Liver (tissue), 8 donors: ENCODE measurements at regions not wholly inside any gene's neighbourhood (a gene's known extent, or its start where the extent isn't known, plus 50 kb on each side); places are given as distances from the start of the nearest gene placed in this dataset.

ENCODE experiments used
- DNase-seq: peaks from one replicate; pipeline ENCODE4 v3.0.0-alpha.2; 2017; ENCODE audit warnings: low spot score
- H3K27ac ChIP-seq, 2 donors: one replicate each; pipeline ENCODE4 v1.7.0; 2013; ENCODE audit warnings: inconsistent platforms in 2 of 2, low read length in 2 of 2, control low read depth in 1 of 2, low read depth in 1 of 2, mild to moderate bottlenecking in 1 of 2
- H3K27me3 ChIP-seq, 4 donors: one replicate each; pipeline versions ENCODE4 v1.6.1 to v1.7.0; 2013; ENCODE audit warnings: low read length in 3 of 4, inconsistent platforms in 1 of 4, mild to moderate bottlenecking in 1 of 4, moderate library complexity in 1 of 4; ENCODE audit not compliant: control insufficient read depth in 4 of 4, insufficient read depth in 4 of 4
- H3K36me3 ChIP-seq, 4 donors: one replicate each; pipeline versions ENCODE4 v1.6.1 to v1.7.0; 2013; ENCODE audit warnings: low read length in 3 of 4, mild to moderate bottlenecking in 3 of 4, low read depth in 1 of 4, moderate library complexity in 1 of 4; ENCODE audit not compliant: control insufficient read depth in 4 of 4, insufficient read depth in 3 of 4
- H3K4me1 ChIP-seq, 4 donors: one replicate each; pipeline versions ENCODE4 v1.6.1 to v1.7.0; 2013; ENCODE audit warnings: low read length in 3 of 4, mild to moderate bottlenecking in 3 of 4, moderate library complexity in 1 of 4; ENCODE audit not compliant: control insufficient read depth in 4 of 4, insufficient read depth in 4 of 4
- H3K4me3 ChIP-seq, 3 donors: one replicate each; pipeline versions ENCODE4 v1.6.1 to v1.7.0; 2013; ENCODE audit warnings: low read length in 3 of 3, control low read depth in 1 of 3, low read depth in 1 of 3, mild to moderate bottlenecking in 1 of 3
- H3K9ac ChIP-seq, 2 donors: one replicate each; pipeline ENCODE4 v1.7.0; 2013; ENCODE audit warnings: low read length in 2 of 2, mild to moderate bottlenecking in 2 of 2, moderate library complexity in 2 of 2, control low read depth in 1 of 2, low read depth in 1 of 2
- H3K9me3 ChIP-seq, 4 donors: one replicate each; pipeline versions ENCODE4 v1.6.1 to v1.7.0; 2013; ENCODE audit warnings: low read length in 3 of 4; ENCODE audit not compliant: control insufficient read depth in 4 of 4
- ATF3 ChIP-seq: IDR thresholded peaks from 2 replicates; pipeline ENCODE4 v1.6.1; 2016; ENCODE audit warnings: antibody characterized with exemption
- CTCF ChIP-seq: fragments of 150-350 bp; IDR thresholded peaks from 2 replicates; pipeline ENCODE4 v1.5.1; 2017; ENCODE audit warnings: improper control_type of control experiment, low read depth, low read length; ENCODE audit not compliant: missing input control
- EGR1 ChIP-seq, 2 donors: IDR thresholded peaks; 2 replicates each; pipeline ENCODE4 v1.6.1; 2016 to 2018; ENCODE audit warnings: antibody characterized with exemption in 2 of 2, low read depth in 2 of 2
- FOXA1 ChIP-seq: IDR thresholded peaks from 2 replicates; pipeline ENCODE4 v1.6.1; 2016; ENCODE audit warnings: antibody characterized with exemption
- FOXA2 ChIP-seq: IDR thresholded peaks from 2 replicates; pipeline ENCODE4 v1.6.1; 2016; ENCODE audit warnings: antibody characterized with exemption
- GABPA ChIP-seq, 2 donors: IDR thresholded peaks in 1 of 2; conservative IDR thresholded peaks in 1 of 2; 2 replicates each; pipeline ENCODE4 v1.6.1; 2016; ENCODE audit warnings: antibody characterized with exemption in 2 of 2, mild to moderate bottlenecking in 1 of 2, moderate library complexity in 1 of 2
- HNF4A ChIP-seq, 2 donors: conservative IDR thresholded peaks; 2 replicates each; pipeline ENCODE4 v1.6.1; 2016; ENCODE audit warnings: antibody characterized with exemption in 2 of 2, mild to moderate bottlenecking in 2 of 2
- HNF4G ChIP-seq: IDR thresholded peaks from 2 replicates; pipeline ENCODE4 v1.6.1; 2016; ENCODE audit warnings: antibody characterized with exemption
- JUND ChIP-seq, 2 donors: IDR thresholded peaks; 2 replicates each; pipeline ENCODE4 v1.6.1; 2016; ENCODE audit warnings: antibody characterized with exemption in 2 of 2
- MAX ChIP-seq: IDR thresholded peaks from 2 replicates; pipeline ENCODE4 v1.6.1; 2016; ENCODE audit warnings: antibody characterized with exemption
- NR2F2 ChIP-seq: IDR thresholded peaks from 2 replicates; pipeline ENCODE4 v1.6.1; 2016; ENCODE audit warnings: antibody characterized with exemption
- RAD21 ChIP-seq, 2 donors: IDR thresholded peaks; 2 replicates each; pipeline ENCODE4 v1.6.1; 2016; ENCODE audit warnings: antibody characterized with exemption in 2 of 2, mild to moderate bottlenecking in 2 of 2
- REST ChIP-seq: IDR thresholded peaks from 2 replicates; pipeline ENCODE4 v1.6.1; 2016; ENCODE audit warnings: antibody characterized with exemption, mild to moderate bottlenecking
- RXRA ChIP-seq, 2 donors: IDR thresholded peaks; 2 replicates each; pipeline ENCODE4 v1.6.1; 2017 to 2018; ENCODE audit warnings: antibody characterized with exemption in 2 of 2, mild to moderate bottlenecking in 1 of 2
- SP1 ChIP-seq: IDR thresholded peaks from 2 replicates; pipeline ENCODE4 v1.6.1; 2018; ENCODE audit warnings: antibody characterized with exemption, mild to moderate bottlenecking
- TAF1 ChIP-seq: conservative IDR thresholded peaks from 2 replicates; pipeline ENCODE4 v1.6.1; 2016; ENCODE audit warnings: antibody characterized with exemption, mild to moderate bottlenecking
- YY1 ChIP-seq: IDR thresholded peaks from 2 replicates; pipeline ENCODE4 v1.6.1; 2016; ENCODE audit warnings: antibody characterized with exemption, mild to moderate bottlenecking
- ZBTB33 ChIP-seq: IDR thresholded peaks from 2 replicates; pipeline ENCODE4 v1.6.1; 2016; ENCODE audit warnings: antibody characterized with exemption
- WGBS: extraction: QIAGEN DNeasy Blood & Tissue Kit; methylation state at CpG from one replicate; pipeline ENCODE4 v1.1.7; 2013; 5-methylcytosine and 5-hydroxymethylcytosine counted together
- donor health status: healthy.
- donor health status: healthy.
- donor health status: healthy.
- donor health status: healthy.
- donor health status: healthy.

- Histone ChIP-seq H3K4me1 (no peaks in the 10 kb centered on the region), H3K36me3 (no peaks in the 10 kb centered on the region), H3K27me3 (no peaks in the 10 kb centered on the region), H3K4me3 (no peak overlapping the region), H3K9ac (no peak overlapping the region), H3K27ac (no peak overlapping the region), H3K9me3 (no peaks in the 10 kb centered on the region)
- 87% methylated on average over 2 of the region's 2 CpGs for WGBS
- DNase-seq = no peak
- TF ChIP-seq GABPA (IDR thresholded peaks at IDR 0.05 in 1 of 2, conservative IDR thresholded peaks at IDR 0.05 in 1 of 2) (no peak), MAX (no peak), EGR1 (IDR thresholded peaks at IDR 0.05; ENCODE audit: low read depth in 2 of 2) (no peak)
Observed at GRCh38 chr4:31016322-31017061, 296.3 kb downstream of the PCDH7 start.

- H3K4me1 ChIP-seq = no peaks in the 10 kb centered on the region
Observed at GRCh38 chr4:31020363-31020762, 300.2 kb downstream of the PCDH7 start.

More at GRCh38 chr4:31020363-31020762, 300.2 kb downstream of the PCDH7 start:
- Histone ChIP-seq H3K4me3 (no peak overlapping the region), H3K27me3 (no peaks in the 10 kb centered on the region), H3K9me3 (no peaks in the 10 kb centered on the region), H3K36me3 (no peaks in the 10 kb centered on the region), H3K27ac (no peak overlapping the region), H3K9ac (no peak overlapping the region)
- TF ChIP-seq JUND (IDR thresholded peaks at IDR 0.05) (no peak), RAD21 (IDR thresholded peaks at IDR 0.05) (no peak), GABPA (IDR thresholded peaks at IDR 0.05 in 1 of 2, conservative IDR thresholded peaks at IDR 0.05 in 1 of 2) (no peak), CTCF (no peak), REST (no peak), HNF4G (no peak), FOXA2 (no peak), ZBTB33 (no peak), RXRA (IDR thresholded peaks at IDR 0.05) (no peak), NR2F2 (no peak), ATF3 (no peak), HNF4A (conservative IDR thresholded peaks at IDR 0.05) (no peak), SP1 (no peak), EGR1 (IDR thresholded peaks at IDR 0.05; ENCODE audit: low read depth in 2 of 2) (no peak), FOXA1 (no peak), TAF1 (no peak), MAX (no peak), YY1 (no peak)
- DNase-seq = no peak
- 78% methylated on average over 8 of the region's 8 CpGs for WGBS
